Vagina (tissue), 2 donors: ENCODE measurements at regions not wholly inside any gene's neighbourhood (a gene's known extent, or its start where the extent isn't known, plus 50 kb on each side); places are given as distances from the start of the nearest gene placed in this dataset.

Experiments used
- DNase-seq, 2 donors: peaks; one replicate each; pipeline ENCODE4 v3.0.0-alpha.2; 2017; ENCODE audit errors: extremely low spot score in 2 of 2
- H3K27ac ChIP-seq: fragments of 200-600 bp; sonication (generic); one replicate; pipeline ENCODE4 v1.5.1; 2019
- H3K27me3 ChIP-seq: fragments of 200-600 bp; sonication (generic); one replicate; pipeline ENCODE4 v1.5.1; 2019
- H3K36me3 ChIP-seq, 2 donors: fragments of 200-600 bp; sonication (generic); one replicate each; pipeline ENCODE4 v1.5.1; 2017 to 2019
- H3K4me1 ChIP-seq: fragments of 200-600 bp; sonication (generic); one replicate; pipeline ENCODE4 v1.5.1; 2019
- H3K4me3 ChIP-seq, 2 donors: fragments of 200-600 bp; sonication (generic); 1 replicate in 1 of 2; 2 replicates in 1 of 2; pipeline ENCODE4 v1.5.1; 2016 to 2019
- H3K9me3 ChIP-seq: fragments of 200-600 bp; sonication (generic); one replicate; pipeline ENCODE4 v1.5.1; 2019
- CTCF ChIP-seq, 3 experiments: fragments of 450-650 bp in 2 of 3; fragments of 200-600 bp in 1 of 3; sonication (generic) in 1 of 3; IDR thresholded peaks; one replicate each; pipeline ENCODE4 v1.5.1; 2017 to 2019; ENCODE audit warnings: antibody characterized with exemption in 3 of 3, mild to moderate bottlenecking in 2 of 3, moderate library complexity in 2 of 3
- POLR2A ChIP-seq, 2 donors: fragments of 450-650 bp; IDR thresholded peaks; one replicate each; pipeline ENCODE4 v1.6.1; 2017; ENCODE audit warnings: antibody characterized with exemption in 2 of 2, mild to moderate bottlenecking in 2 of 2, moderate library complexity in 2 of 2
- POLR2AphosphoS5 ChIP-seq, 2 donors: sonication (generic); formaldehyde crosslinking; IDR thresholded peaks; one replicate each; pipeline ENCODE4 v1.9.0; 2017; ENCODE audit warnings: antibody characterized with exemption in 2 of 2, mild to moderate bottlenecking in 2 of 2, low read depth in 1 of 2; ENCODE audit not compliant: insufficient read depth in 1 of 2
- intact Hi-C: fragments of 100-400 bp; cut with DNase I; formaldehyde crosslinking; loops from one replicate; pipeline ENCODE4 v1.15.1; 2023

- Histone ChIP-seq H3K4me1 (no peaks in the 10 kb centered on the region), H3K4me3 (no peak overlapping the region), H3K27ac (no peak overlapping the region), H3K27me3 (no peaks in the 10 kb centered on the region), H3K9me3 (no peaks in the 10 kb centered on the region), H3K36me3 (no peaks in the 10 kb centered on the region)
- TF ChIP-seq POLR2A (IDR thresholded peaks at IDR 0.05) = no peak
- no peak for TF ChIP-seq CTCF (IDR thresholded peaks at IDR 0.05)
- no peak for TF ChIP-seq POLR2AphosphoS5 (IDR thresholded peaks at IDR 0.05; ENCODE audit: insufficient read depth in 1 of 2, low read depth in 1 of 2)
- DNase-seq = peak in 1 of 2 donors; percentile 40
- intact Hi-C loops = no loop called here
These were observed 153.6 kb upstream of the NRXN3 start for GRCh38 chr14:78016532-78016931.

- Histone ChIP-seq H3K27ac (no peak overlapping the region), H3K36me3 (no peaks in the 10 kb centered on the region), H3K9me3 (no peaks in the 10 kb centered on the region), H3K27me3 (no peaks in the 10 kb centered on the region), H3K4me3 (no peak overlapping the region), H3K4me1 (no peaks in the 10 kb centered on the region)
- intact Hi-C loops = no loop called here
- no peak for DNase-seq
- TF ChIP-seq CTCF (IDR thresholded peaks at IDR 0.05) (no peak), POLR2A (IDR thresholded peaks at IDR 0.05) (no peak), POLR2AphosphoS5 (IDR thresholded peaks at IDR 0.05; ENCODE audit: insufficient read depth in 1 of 2, low read depth in 1 of 2) (no peak)
These were observed 151.9 kb upstream of the NRXN3 start for GRCh38 chr14:78018283-78018682.

- intact Hi-C loops = no loop called here
- Histone ChIP-seq H3K36me3 (no peaks in the 10 kb centered on the region), H3K4me1 (no peaks in the 10 kb centered on the region), H3K27me3 (no peaks in the 10 kb centered on the region), H3K27ac (no peak overlapping the region), H3K9me3 (no peaks in the 10 kb centered on the region), H3K4me3 (no peak overlapping the region)
- TF ChIP-seq CTCF (IDR thresholded peaks at IDR 0.05) (no peak), POLR2AphosphoS5 (IDR thresholded peaks at IDR 0.05; ENCODE audit: insufficient read depth in 1 of 2, low read depth in 1 of 2) (no peak), POLR2A (IDR thresholded peaks at IDR 0.05) (no peak)
- DNase-seq = peak in 1 of 2 donors; percentile 6
These were observed 148.1 kb upstream of the NRXN3 start for GRCh38 chr14:78022059-78022458.

- Histone ChIP-seq H3K36me3 (no peaks in the 10 kb centered on the region), H3K9me3 (no peaks in the 10 kb centered on the region), H3K27ac (no peak overlapping the region), H3K27me3 (no peaks in the 10 kb centered on the region), H3K4me1 (no peaks in the 10 kb centered on the region), H3K4me3 (no peak overlapping the region)
- no peak for DNase-seq
- intact Hi-C loops = no loop called here
- TF ChIP-seq POLR2A (IDR thresholded peaks at IDR 0.05) = no peak
- no peak for TF ChIP-seq POLR2AphosphoS5 (IDR thresholded peaks at IDR 0.05; ENCODE audit: insufficient read depth in 1 of 2, low read depth in 1 of 2)
- TF ChIP-seq CTCF (IDR thresholded peaks at IDR 0.05) = no peak
These were observed 147.1 kb upstream of the NRXN3 start for GRCh38 chr14:78023112-78023511.

GRCh38 chr14:78028471-78028870 lies 141.7 kb upstream of the NRXN3 start:
- Histone ChIP-seq H3K9me3 (no peaks in the 10 kb centered on the region), H3K4me1 (no peaks in the 10 kb centered on the region), H3K27ac (no peak overlapping the region), H3K4me3 (no peak overlapping the region), H3K27me3 (no peaks in the 10 kb centered on the region), H3K36me3 (no peaks in the 10 kb centered on the region)
- intact Hi-C loops = no loop called here
- no peak for DNase-seq
- no peak for TF ChIP-seq POLR2A (IDR thresholded peaks at IDR 0.05)
- TF ChIP-seq POLR2AphosphoS5 (IDR thresholded peaks at IDR 0.05; ENCODE audit: insufficient read depth in 1 of 2, low read depth in 1 of 2) = no peak
- TF ChIP-seq CTCF (IDR thresholded peaks at IDR 0.05) = no peak
